ENCODE measurements at regions not wholly inside any gene's neighbourhood (a gene's known extent, or its start where the extent isn't known, plus 50 kb on each side); places are given as distances from the start of the nearest gene placed in this dataset.

GRCh38 chr7:145735061-145735460, 381.5 kb upstream of the CNTNAP2 start:
- TF ChIP-seq TCF7L2 (IDR thresholded peaks at IDR 0.05; ENCODE audit: borderline replicate concordance, extremely low read depth, insufficient read depth, insufficient read length) (no peak), CTCF (IDR thresholded peaks at IDR 0.05 in 2 of 3, conservative IDR thresholded peaks at IDR 0.05 in 1 of 3; ENCODE audit: borderline replicate concordance in 1 of 3, insufficient read depth in 1 of 3, low read depth in 2 of 3, low read length in 2 of 3) (no peak)
- TF ChIP-seq, protein P1, sequence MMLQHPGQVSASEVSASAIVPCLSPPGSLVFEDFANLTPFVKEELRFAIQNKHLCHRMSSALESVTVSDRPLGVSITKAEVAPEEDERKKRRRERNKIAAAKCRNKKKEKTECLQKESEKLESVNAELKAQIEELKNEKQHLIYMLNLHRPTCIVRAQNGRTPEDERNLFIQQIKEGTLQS (IDR thresholded peaks at IDR 0.05) = no peak

All from HCT116 (cell line).